ENCODE measurements at regions not wholly inside any gene's neighbourhood (a gene's known extent, or its start where the extent isn't known, plus 50 kb on each side); places are given as distances from the start of the nearest gene placed in this dataset.
"Not testable (repeated sequence)": the region's sequence is repeated elsewhere in the genome, so short reads cannot be mapped to it uniquely, and the experiment has no call there.

GRCh38 chr4:91729851-91730250 lies 573.9 kb upstream of the GRID2 start:
- Histone ChIP-seq H3K4me3 (no peak overlapping the region), H3K9me3 (no peaks in the 10 kb centered on the region), H3K27ac (no peak overlapping the region), H3K27me3 (no peaks in the 10 kb centered on the region), H3K4me1 (no peaks in the 10 kb centered on the region), H3K36me3 (no peaks in the 10 kb centered on the region)
- no peak for TF ChIP-seq POLR2A (IDR thresholded peaks at IDR 0.05)
- TF ChIP-seq CTCF (IDR thresholded peaks at IDR 0.05) = no peak
- intact Hi-C loops (cut with DNase I) = no loop called here
- DNase-seq (no peak), ATAC-seq (no peak)
- 67% methylated on average over 2 of the region's 2 CpGs for WGBS (ENCODE audit: insufficient coverage, low coverage, low lambda C conversion rate, missing lambda C conversion rate)

GRCh38 chr4:91734682-91735081 lies 569.1 kb upstream of the GRID2 start:
- 47% methylated on average over 1 of the region's 1 CpG for WGBS (ENCODE audit: insufficient coverage, low coverage, low lambda C conversion rate, missing lambda C conversion rate)

GRCh38 chr4:91738831-91739230 lies 564.9 kb upstream of the GRID2 start:
- H3K9me3 ChIP-seq; intact Hi-C loops (cut with DNase I); ATAC-seq; DNase-seq; H3K27me3 ChIP-seq; H3K4me1 ChIP-seq; H3K4me3 ChIP-seq; H3K36me3 ChIP-seq; H3K27ac ChIP-seq: not testable (repeated sequence)

More at GRCh38 chr4:91734682-91735081, 569.1 kb upstream of the GRID2 start:
- no peaks in the 10 kb centered on the region for H3K36me3 ChIP-seq
- H3K4me1 ChIP-seq = no peaks in the 10 kb centered on the region
- intact Hi-C loops (cut with DNase I) = no loop called here
- H3K27ac ChIP-seq = no peak overlapping the region
- ATAC-seq = no peak
- no peaks in the 10 kb centered on the region for H3K27me3 ChIP-seq
- TF ChIP-seq CTCF (IDR thresholded peaks at IDR 0.05) = peak in 1 of 4 donors; percentile 10
- no peak for TF ChIP-seq POLR2A (IDR thresholded peaks at IDR 0.05)
- H3K4me3 ChIP-seq = no peak overlapping the region
- no peaks in the 10 kb centered on the region for H3K9me3 ChIP-seq
- DNase-seq = no peak

- H3K27me3 ChIP-seq = no peaks in the 10 kb centered on the region
- DNase-seq = no peak
- no peak for TF ChIP-seq CTCF (IDR thresholded peaks at IDR 0.05)
- TF ChIP-seq POLR2A (IDR thresholded peaks at IDR 0.05) = no peak
- no peaks in the 10 kb centered on the region for H3K4me1 ChIP-seq
- intact Hi-C loops (cut with DNase I) = no loop called here
- WGBS (ENCODE audit: insufficient coverage, low coverage, low lambda C conversion rate, missing lambda C conversion rate) = 91% methylated on average over 1 of the region's 3 CpGs
- no peaks in the 10 kb centered on the region for H3K36me3 ChIP-seq
- no peak overlapping the region for H3K4me3 ChIP-seq
- H3K9me3 ChIP-seq = no peaks in the 10 kb centered on the region
- no peak for ATAC-seq
- H3K27ac ChIP-seq = no peak overlapping the region
These were observed 557.2 kb upstream of the GRID2 start for GRCh38 chr4:91746551-91746950.

- DNase-seq (no peak), ATAC-seq (no peak)
- 47% methylated on average over 1 of the region's 1 CpG for WGBS (ENCODE audit: insufficient coverage, low coverage, low lambda C conversion rate, missing lambda C conversion rate)
- H3K9me3 ChIP-seq = no peaks in the 10 kb centered on the region
- intact Hi-C loops (cut with DNase I) = no loop called here
- no peak overlapping the region for H3K27ac ChIP-seq
- H3K4me1 ChIP-seq = no peaks in the 10 kb centered on the region
- no peak overlapping the region for H3K4me3 ChIP-seq
- no peaks in the 10 kb centered on the region for H3K27me3 ChIP-seq
- TF ChIP-seq POLR2A (IDR thresholded peaks at IDR 0.05) (no peak), CTCF (IDR thresholded peaks at IDR 0.05) (no peak)
- no peaks in the 10 kb centered on the region for H3K36me3 ChIP-seq
These were observed 551.8 kb upstream of the GRID2 start for GRCh38 chr4:91751961-91752360.
